Astrocyte of the cerebellum (primary cell): ENCODE measurements at regions not wholly inside any gene's neighbourhood (a gene's known extent, or its start where the extent isn't known, plus 50 kb on each side); places are given as distances from the start of the nearest gene placed in this dataset.
A peak's percentile ranks its signal among the peaks of the same experiment; 100 is the strongest.

Experiments used
- DNase-seq: peaks from one replicate; pipeline ENCODE4 v3.0.0-alpha.2; 2011; ENCODE audit warnings: low read depth
- H3K4me3 ChIP-seq: 2 replicates; pipeline ENCODE4 v1.5.1; 2011; ENCODE audit warnings: mild to moderate bottlenecking, low read depth, low read length, moderate library complexity
- CTCF ChIP-seq: IDR thresholded peaks from 2 replicates; pipeline ENCODE4 v1.5.1; 2012; ENCODE audit warnings: low read length, low read depth, moderate library complexity, mild to moderate bottlenecking; ENCODE audit errors: missing control alignments
- in situ Hi-C: cut with HindIII; loops from 2 replicates; pipeline ENCODE4 v1.10.0; 2017; ENCODE audit warnings: low sequenced_read_pairs

- no peak for TF ChIP-seq CTCF
- H3K4me3 ChIP-seq = no peak overlapping the region
- DNase-seq = no peak
- in situ Hi-C loops = no loop called here
Observed at GRCh38 chr15:38174691-38175090, 77.9 kb upstream of the SPRED1 start.

GRCh38 chr15:38176155-38176554 lies 76.5 kb upstream of the SPRED1 start:
- in situ Hi-C loops = no loop called here
- no peak overlapping the region for H3K4me3 ChIP-seq
- no peak for TF ChIP-seq CTCF
- DNase-seq = peak; percentile 78

- peak; percentile 39 for DNase-seq
- no peak for TF ChIP-seq CTCF
- H3K4me3 ChIP-seq = no peak overlapping the region
- in situ Hi-C loops = no loop called here
Observed at GRCh38 chr15:38176691-38177090, 75.9 kb upstream of the SPRED1 start.

DNA sequence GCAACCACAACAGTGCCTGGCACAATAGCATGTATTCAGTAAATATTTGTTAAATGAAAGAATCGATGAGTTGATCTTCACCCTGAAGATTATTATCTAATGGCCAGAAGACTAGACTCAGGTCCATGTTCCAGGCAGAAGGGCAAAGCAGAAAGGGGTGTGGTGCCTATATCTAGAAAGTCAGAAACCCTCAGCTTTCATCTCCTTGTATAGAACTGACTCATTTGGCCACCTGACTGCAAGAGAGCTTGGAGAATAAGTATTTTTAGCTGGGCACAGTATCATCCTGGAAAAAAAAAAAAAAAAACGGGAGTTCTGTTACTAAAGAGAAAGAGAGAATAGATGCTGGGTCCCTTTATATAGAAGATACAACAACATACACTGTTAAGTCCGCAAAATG lies 69.7 kb upstream of the SPRED1 start:
- H3K4me3 ChIP-seq = no peak overlapping the region
- DNase-seq = no peak
- no peak for TF ChIP-seq CTCF
- in situ Hi-C loops = no loop called here

DNA sequence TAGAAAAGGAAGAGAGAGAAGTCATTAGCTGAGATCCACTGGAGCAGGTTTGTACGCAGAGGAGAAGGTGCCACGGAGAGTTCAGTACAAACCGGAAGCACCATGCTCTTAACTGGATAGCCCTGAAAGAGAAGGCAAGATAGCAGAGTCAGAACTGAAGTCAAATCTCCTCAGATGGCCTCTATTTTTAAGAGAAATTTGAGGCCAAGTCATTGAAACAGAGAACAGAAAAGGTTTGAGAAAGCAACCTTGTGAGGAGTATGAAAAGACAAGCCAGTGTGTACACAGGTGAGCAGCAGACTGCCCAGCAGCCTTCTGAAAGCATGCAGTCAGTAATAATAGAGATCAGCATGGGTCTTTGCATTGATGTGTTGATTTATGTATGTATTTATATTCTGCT lies 66.1 kb upstream of the SPRED1 start:
- no peak for TF ChIP-seq CTCF
- in situ Hi-C loops = no loop called here
- no peak for DNase-seq

GRCh38 chr15:38187630-38188313 lies 64.9 kb upstream of the SPRED1 start:
- TF ChIP-seq CTCF = no peak
- in situ Hi-C loops = no loop called here
- no peak overlapping the region for H3K4me3 ChIP-seq
- no peak for DNase-seq

More for the DNA sequence above, 66.1 kb upstream of the SPRED1 start:
- H3K4me3 ChIP-seq = no peak overlapping the region
